Activated CD8-positive, alpha-beta memory T cell treated with anti-CD3 and anti-CD28 coated beads for 36 hours (primary cell): ENCODE measurements at regions not wholly inside any gene's neighbourhood (a gene's known extent, or its start where the extent isn't known, plus 50 kb on each side); places are given as distances from the start of the nearest gene placed in this dataset.

Source experiments
- CTCF ChIA-PET: fragments of 350-600 bp; sonication (Branson Sonifier 250); formaldehyde crosslinking; loops from one replicate; lab custom pipeline; 2021; ENCODE audit warnings: antibody characterized with exemption; lab: Charles Lee
- POLR2A ChIA-PET: fragments of 350-600 bp; sonication (Branson Sonifier 250); formaldehyde crosslinking; loops from one replicate; lab custom pipeline; 2021; ENCODE audit warnings: antibody characterized with exemption; lab: Charles Lee

DNA sequence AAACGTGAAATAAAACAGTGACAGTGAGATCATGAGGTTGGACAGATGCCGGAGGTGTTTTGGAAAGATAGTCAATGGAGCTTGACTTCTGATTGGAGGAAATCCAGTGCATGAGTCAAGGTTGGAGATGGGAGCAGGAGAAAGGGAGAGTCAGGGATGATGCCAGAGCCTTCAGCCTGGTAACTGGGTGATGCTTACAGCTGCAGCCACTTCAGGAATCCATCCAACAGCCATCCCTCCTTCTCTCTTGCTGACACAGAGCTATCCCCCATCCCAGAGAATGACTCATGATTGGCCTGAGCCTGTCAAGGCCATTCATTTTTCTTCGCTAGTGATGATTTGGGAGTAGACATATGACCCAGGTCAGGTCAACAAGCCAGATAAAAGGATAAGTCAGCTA, 112.8 kb downstream of the SAMD5 start:
- POLR2A ChIA-PET = no interaction called here
- CTCF ChIA-PET = no interaction called here

- CTCF ChIA-PET = no interaction called here
- POLR2A ChIA-PET = no interaction called here
Observed at GRCh38 chr6:147621961-147622360, 113.5 kb downstream of the SAMD5 start.

DNA sequence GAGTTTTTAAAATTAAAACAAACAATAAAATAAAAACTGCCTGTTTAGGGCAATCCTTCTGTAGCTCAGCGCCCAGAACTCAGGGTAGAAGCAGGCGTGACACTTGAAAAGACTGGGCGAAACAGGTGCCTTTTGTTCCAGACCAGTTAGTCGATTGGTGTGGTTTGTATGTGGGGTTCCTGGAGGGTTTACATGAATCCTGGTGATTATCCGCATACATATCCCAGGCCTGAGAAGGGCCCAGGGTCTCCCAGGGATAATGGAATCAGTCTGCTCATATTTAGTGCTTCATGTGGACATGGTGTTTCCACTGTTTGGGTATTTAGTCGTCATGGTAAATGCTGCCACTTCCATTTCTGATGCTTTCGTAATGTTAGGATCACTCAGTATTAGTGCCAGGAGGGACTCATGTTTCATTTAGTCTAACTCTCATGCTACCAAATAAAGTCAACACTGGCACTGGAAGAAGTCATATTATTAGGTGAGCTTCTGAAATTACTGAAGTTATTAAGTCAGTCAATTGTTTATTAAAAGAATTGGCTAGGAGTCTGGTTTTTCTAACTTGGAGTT, 116.5 kb downstream of the SAMD5 start:
- ChIA-PET POLR2A (no interaction called here), CTCF (no interaction called here)

DNA sequence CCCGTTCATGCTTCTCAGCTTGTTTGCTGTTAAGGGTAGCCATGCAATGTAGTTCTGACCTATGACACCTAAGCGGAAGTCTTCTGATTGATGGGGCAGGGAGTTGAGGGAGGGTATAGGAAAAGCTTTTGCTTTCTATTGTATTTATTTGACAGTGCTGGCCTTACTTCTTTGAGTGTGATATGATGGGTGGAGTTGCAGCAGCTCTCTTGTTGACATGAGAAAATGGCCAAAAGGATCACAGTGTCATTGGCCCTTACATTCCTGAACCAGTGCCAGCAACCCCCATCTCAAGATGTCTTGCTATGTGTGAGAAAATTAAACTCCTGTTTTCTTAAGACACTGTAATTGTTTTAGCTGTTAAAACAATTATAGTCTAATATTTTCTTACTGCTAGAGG, 117.5 kb downstream of the SAMD5 start:
- ChIA-PET POLR2A (no interaction called here), CTCF (no interaction called here)

DNA sequence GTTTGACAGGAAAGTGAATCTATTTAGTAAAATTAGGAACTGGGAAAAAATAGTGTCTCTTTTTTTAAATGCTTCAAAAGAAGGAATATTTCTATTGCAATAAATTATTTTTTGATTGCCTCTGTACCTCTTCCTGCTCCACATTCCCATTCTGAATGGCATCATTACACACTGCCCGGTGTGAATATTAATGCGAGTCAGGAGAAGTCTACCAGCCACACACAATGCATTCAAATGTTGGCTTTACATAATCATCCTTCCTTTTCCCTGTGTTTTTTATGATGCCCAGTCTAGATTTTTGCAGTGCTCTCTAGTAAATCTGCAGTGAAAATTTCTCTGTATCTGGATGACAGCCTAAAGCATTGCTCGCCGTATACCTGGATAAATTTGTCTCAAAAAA, 118.9 kb downstream of the SAMD5 start:
- CTCF ChIA-PET = no interaction called here
- POLR2A ChIA-PET = no interaction called here

- ChIA-PET CTCF (no interaction called here), POLR2A (no interaction called here)
Observed at GRCh38 chr6:147633191-147633590, 124.7 kb downstream of the SAMD5 start.

DNA sequence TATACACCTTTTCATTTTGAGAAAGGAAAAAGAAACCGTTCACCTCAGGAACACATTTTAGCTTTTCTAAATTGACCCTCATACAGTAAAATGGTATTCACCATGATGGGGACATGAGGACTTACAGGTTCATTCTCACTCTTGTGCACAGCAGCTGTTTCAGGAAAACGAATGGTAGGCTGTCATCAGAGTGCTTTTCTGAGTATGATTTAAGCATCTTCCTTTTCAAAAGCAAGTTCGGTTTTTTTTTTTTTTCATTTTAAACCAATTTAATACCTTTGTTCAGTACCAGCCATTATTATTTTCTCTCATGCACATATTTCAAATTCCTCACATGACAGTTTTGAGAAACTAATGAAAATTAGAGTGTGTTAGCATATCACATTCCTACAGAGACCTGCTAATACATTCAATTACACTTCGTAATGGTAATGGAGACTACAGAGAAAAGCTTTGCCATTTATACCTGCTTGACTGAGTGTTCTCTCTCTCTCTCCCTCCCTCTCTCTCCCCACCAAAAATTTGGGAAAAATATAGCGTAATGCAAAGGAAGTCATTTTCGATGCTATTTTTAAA, 129.2 kb downstream of the SAMD5 start:
- CTCF ChIA-PET = no interaction called here
- POLR2A ChIA-PET = no interaction called here

- ChIA-PET CTCF (no interaction called here), POLR2A (no interaction called here)
Observed at GRCh38 chr6:147639279-147639678, 130.8 kb downstream of the SAMD5 start.

DNA sequence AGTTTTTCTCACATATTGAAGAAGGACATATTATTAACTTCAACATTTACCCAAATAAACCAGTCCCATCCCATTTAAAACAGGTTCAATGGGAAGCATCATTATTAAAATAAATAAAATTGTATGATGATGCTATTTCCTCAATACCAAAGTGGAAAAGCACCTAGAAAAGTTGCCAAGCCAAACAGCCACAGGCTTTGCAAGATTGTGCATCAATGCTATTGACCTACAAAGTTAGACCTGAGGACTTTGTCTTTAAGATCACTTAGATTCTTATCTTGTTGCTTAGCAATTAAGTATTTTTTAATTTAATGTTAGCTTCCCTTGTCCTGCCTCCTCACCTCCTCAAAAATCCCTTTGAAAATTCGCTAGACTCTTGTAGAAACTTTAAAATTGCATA, 132.1 kb downstream of the SAMD5 start:
- POLR2A ChIA-PET = no interaction called here
- CTCF ChIA-PET = no interaction called here

DNA sequence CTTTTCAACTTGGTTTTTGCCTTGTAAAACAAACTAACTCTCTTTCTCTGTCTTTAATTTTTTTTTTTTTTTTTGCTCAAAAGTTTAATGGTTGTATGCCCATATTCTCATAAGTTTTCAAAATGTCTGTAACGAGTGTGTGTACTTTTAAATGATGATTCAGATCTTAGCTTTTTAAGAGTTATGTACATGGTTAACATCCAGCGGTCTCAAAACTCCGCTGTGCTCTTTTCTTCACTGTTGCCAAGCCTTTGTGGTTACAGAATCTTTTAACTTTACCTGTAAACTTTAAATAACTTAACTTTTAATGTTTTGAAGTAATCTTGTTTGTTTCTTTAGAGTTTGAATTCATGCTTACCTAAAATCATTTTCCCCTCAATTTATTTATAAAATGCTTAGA, 133.0 kb downstream of the SAMD5 start:
- ChIA-PET POLR2A (no interaction called here), CTCF (no interaction called here)

DNA sequence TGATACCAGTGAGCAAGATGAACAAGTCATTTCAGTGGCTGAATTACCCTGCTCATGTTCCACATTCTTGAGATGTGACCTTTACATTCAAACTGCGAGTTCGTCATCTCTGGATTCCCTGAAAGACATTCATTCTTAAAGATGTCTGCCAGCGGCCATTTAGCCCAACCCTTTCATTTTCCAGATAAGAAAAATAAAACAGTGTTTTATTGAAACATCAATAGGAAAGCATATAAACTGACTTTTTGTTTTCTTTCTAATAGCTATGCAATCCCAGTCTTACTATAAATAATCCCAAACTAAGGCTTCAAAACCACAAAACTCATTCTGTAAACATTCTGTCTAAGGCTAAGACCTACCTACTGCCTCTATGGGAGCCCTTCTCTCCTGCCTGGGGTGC, 134.0 kb downstream of the SAMD5 start:
- POLR2A ChIA-PET = no interaction called here

GRCh38 chr6:147643341-147644200, 135.1 kb downstream of the SAMD5 start:
- POLR2A ChIA-PET = no interaction called here
- CTCF ChIA-PET = no interaction called here

More for the DNA sequence above, 134.0 kb downstream of the SAMD5 start:
- CTCF ChIA-PET = no interaction called here

- POLR2A ChIA-PET = no interaction called here
- CTCF ChIA-PET = no interaction called here
Observed at GRCh38 chr6:147648916-147649315, 140.4 kb downstream of the SAMD5 start.

- ChIA-PET CTCF (interaction anchor here (0.6 kb wide), 1 partner anchor 661 kb away, joined by 6 read pairs; no protein-coding TSS in a partner anchor), POLR2A (no interaction called here)
Observed at GRCh38 chr6:147651249-147652063, 143.0 kb downstream of the SAMD5 start.

- CTCF ChIA-PET = no interaction called here
- POLR2A ChIA-PET = no interaction called here
Observed at GRCh38 chr6:147653631-147654030, 145.1 kb downstream of the SAMD5 start.

GRCh38 chr6:147654103-147654845, 145.8 kb downstream of the SAMD5 start:
- POLR2A ChIA-PET = no interaction called here
- CTCF ChIA-PET = no interaction called here

DNA sequence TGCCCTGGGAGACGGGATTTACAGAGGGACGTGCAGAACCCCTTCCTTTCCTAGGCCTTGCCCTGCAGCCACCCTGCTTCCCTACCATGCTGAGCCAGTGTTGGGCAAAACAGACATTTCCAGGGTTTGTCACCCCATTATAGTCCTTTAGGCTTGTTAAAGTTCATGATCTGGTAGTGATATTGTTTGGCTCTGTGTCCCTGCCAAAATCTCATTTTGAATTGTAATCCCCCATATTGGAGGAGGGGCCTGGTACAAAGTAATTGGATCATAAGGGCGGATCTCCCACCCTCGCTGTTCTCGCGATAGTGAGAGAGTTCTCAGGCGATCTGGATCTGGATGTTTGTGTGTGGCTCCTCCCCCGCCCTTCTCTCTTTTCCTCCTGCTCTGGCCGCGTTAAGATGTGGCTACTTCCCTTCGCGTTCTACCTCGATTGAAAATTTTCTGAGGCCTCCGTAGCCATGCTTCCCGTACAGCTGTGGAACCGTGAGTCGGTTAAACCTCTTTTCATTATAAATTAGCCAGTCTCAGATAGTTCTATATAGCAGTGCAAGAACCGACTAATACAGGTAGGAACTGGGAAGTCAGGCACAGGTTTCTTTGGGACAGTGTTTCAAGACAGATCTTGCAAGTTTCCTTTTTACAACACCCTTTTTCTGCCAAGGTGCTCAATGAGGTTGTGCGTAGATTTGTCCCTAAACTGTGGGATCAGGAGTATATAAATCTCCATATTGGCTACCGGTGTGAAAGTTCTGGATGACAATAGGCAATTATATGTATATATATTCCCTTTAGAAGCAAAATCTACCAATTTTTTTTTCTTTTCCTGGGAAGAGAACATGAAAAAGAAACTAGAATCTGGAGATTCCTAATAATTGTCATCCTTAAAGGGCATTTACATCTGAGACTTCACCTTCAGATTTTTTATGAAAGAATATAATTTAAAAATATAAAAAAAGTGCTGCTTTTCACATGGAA, 152.1 kb downstream of the SAMD5 start:
- CTCF ChIA-PET = no interaction called here

DNA sequence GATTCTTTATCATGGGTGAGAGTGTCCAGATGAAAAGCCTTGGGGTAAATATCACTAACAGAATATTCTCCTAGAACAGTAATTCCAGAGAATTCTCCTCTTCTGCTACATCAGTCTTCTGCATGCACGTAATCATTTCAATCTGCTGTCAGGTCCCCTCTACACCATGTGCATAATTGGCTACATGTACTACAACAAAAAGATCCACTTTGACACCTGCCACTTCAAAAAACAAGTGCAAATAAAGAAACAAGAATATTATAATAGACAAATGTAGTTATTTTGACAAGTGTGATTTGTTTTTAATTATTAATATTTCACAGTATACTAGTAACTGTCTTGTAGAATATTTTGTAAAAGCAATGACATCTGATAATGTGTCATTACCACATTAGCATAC, 154.2 kb downstream of the SAMD5 start:
- ChIA-PET POLR2A (no interaction called here), CTCF (no interaction called here)

More for the DNA sequence above, 152.1 kb downstream of the SAMD5 start:
- POLR2A ChIA-PET = no interaction called here
